KMS-11 (cell line): ENCODE measurements at regions not wholly inside any gene's neighbourhood (a gene's known extent, or its start where the extent isn't known, plus 50 kb on each side); places are given as distances from the start of the nearest gene placed in this dataset.
"Not testable (repeated sequence)": the region's sequence is repeated elsewhere in the genome, so short reads cannot be mapped to it uniquely, and the experiment has no call there.

Experiments
- H2AFZ ChIP-seq: fragments of 200-600 bp; sonication (generic); 2 replicates; pipeline ENCODE4 v1.6.1; 2016; ENCODE audit warnings: antibody characterized with exemption, mixed run types, low read depth
- H3K27ac ChIP-seq: fragments of 200-600 bp; sonication (generic); 2 replicates; pipeline ENCODE4 v1.6.1; 2016; ENCODE audit warnings: mild to moderate bottlenecking, mixed run types
- H3K27me3 ChIP-seq: fragments of 200-600 bp; sonication (generic); 2 replicates; pipeline ENCODE4 v1.6.1; 2017; ENCODE audit warnings: mild to moderate bottlenecking, low read depth, mixed run types, moderate library complexity; ENCODE audit not compliant: insufficient read depth
- H3K36me3 ChIP-seq: fragments of 200-600 bp; sonication (generic); 2 replicates; pipeline ENCODE4 v1.6.1; 2017; ENCODE audit warnings: mild to moderate bottlenecking, mixed run types; ENCODE audit not compliant: insufficient read depth
- H3K4me1 ChIP-seq: fragments of 200-600 bp; sonication (generic); 2 replicates; pipeline ENCODE4 v1.6.1; 2016; ENCODE audit warnings: mild to moderate bottlenecking, low read depth, mixed run types; ENCODE audit not compliant: poor library complexity, severe bottlenecking
- H3K4me2 ChIP-seq: fragments of 200-600 bp; sonication (generic); 2 replicates; pipeline ENCODE4 v1.7.0; 2016; ENCODE audit warnings: mild to moderate bottlenecking, mixed run types
- H3K4me3 ChIP-seq: fragments of 200-600 bp; sonication (generic); IDR thresholded peaks from 2 replicates; pipeline ENCODE4 v1.6.1; 2017; ENCODE audit warnings: low read depth, low read length, mixed read lengths; ENCODE audit not compliant: insufficient read depth
- H3K79me2 ChIP-seq: fragments of 200-600 bp; sonication (generic); 2 replicates; pipeline ENCODE4 v1.6.1; 2016; ENCODE audit warnings: low read depth, mixed run types; ENCODE audit not compliant: insufficient read depth
- H3K9ac ChIP-seq: fragments of 200-600 bp; sonication (generic); 2 replicates; pipeline ENCODE4 v1.6.1; 2016; ENCODE audit warnings: mild to moderate bottlenecking, mixed run types
- H4K20me1 ChIP-seq: fragments of 200-600 bp; sonication (generic); 2 replicates; pipeline ENCODE4 v1.6.1; 2016; ENCODE audit warnings: mild to moderate bottlenecking, mixed run types; ENCODE audit not compliant: insufficient read depth
- CTCF ChIP-seq: fragments of 200-600 bp; sonication (generic); conservative IDR thresholded peaks from 2 replicates; pipeline ENCODE4 v1.6.1; 2017; ENCODE audit warnings: low read depth, mild to moderate bottlenecking, antibody characterized with exemption, low read length, moderate library complexity, mixed read lengths

GRCh38 chr19:28539759-28540158 lies 673.2 kb downstream of the UQCRFS1 start:
- Histone ChIP-seq H3K4me2 (no peak overlapping the region), H3K79me2 (no peaks in the 10 kb centered on the region), H2AFZ (no peak overlapping the region), H3K4me3 (no peak overlapping the region), H3K36me3 (no peaks in the 10 kb centered on the region), H3K27ac (no peak overlapping the region), H4K20me1 (no peaks in the 10 kb centered on the region), H3K4me1 (peaks cover 10% of the 10 kb centered on the region), H3K27me3 (no peaks in the 10 kb centered on the region), H3K9ac (no peak overlapping the region)
- no peak for TF ChIP-seq CTCF

- not testable (repeated sequence) for H3K36me3 ChIP-seq, H3K27ac ChIP-seq, H2AFZ ChIP-seq
Observed at GRCh38 chr19:28538579-28538978, 674.4 kb downstream of the UQCRFS1 start.

GRCh38 chr19:28537896-28538295 lies 675.1 kb downstream of the UQCRFS1 start:
- Histone ChIP-seq H3K36me3 (no peaks in the 10 kb centered on the region), H3K9ac (no peak overlapping the region), H3K4me2 (no peak overlapping the region), H3K79me2 (no peaks in the 10 kb centered on the region), H3K27ac (no peak overlapping the region), H3K4me1 (peaks cover 17% of the 10 kb centered on the region), H2AFZ (no peak overlapping the region), H3K4me3 (no peak overlapping the region), H4K20me1 (no peaks in the 10 kb centered on the region), H3K27me3 (no peaks in the 10 kb centered on the region)
- no peak for TF ChIP-seq CTCF

More at GRCh38 chr19:28538579-28538978, 674.4 kb downstream of the UQCRFS1 start:
- H3K4me3 ChIP-seq, H3K4me2 ChIP-seq, H3K79me2 ChIP-seq, H3K27me3 ChIP-seq, H4K20me1 ChIP-seq, H3K9ac ChIP-seq: not testable (repeated sequence)
- peaks cover 17% of the 10 kb centered on the region for H3K4me1 ChIP-seq

- no peak overlapping the region for H2AFZ ChIP-seq
- H3K4me3 ChIP-seq, result no peak overlapping the region
- no peak overlapping the region for H3K4me2 ChIP-seq
- peaks cover 17% of the 10 kb centered on the region for H3K4me1 ChIP-seq
- no peak overlapping the region for H3K27ac ChIP-seq
- H3K36me3 ChIP-seq, result no peaks in the 10 kb centered on the region
- no peaks in the 10 kb centered on the region for H4K20me1 ChIP-seq
- TF ChIP-seq CTCF, result no peak
- no peaks in the 10 kb centered on the region for H3K27me3 ChIP-seq
- no peak overlapping the region for H3K9ac ChIP-seq
- no peaks in the 10 kb centered on the region for H3K79me2 ChIP-seq
Observed at GRCh38 chr19:28537079-28537478, 675.9 kb downstream of the UQCRFS1 start.

GRCh38 chr19:28535352-28535775 lies 677.6 kb downstream of the UQCRFS1 start:
- Histone ChIP-seq H3K4me2 (peak overlapping the region; percentile 41), H3K27ac (no peak overlapping the region), H4K20me1 (no peaks in the 10 kb centered on the region), H3K9ac (no peak overlapping the region), H3K4me3 (no peak overlapping the region), H3K4me1 (peaks cover 17% of the 10 kb centered on the region), H2AFZ (peak overlapping the region; percentile 16; the same call in 1 of the 2 replicates), H3K36me3 (no peaks in the 10 kb centered on the region), H3K27me3 (no peaks in the 10 kb centered on the region), H3K79me2 (no peaks in the 10 kb centered on the region)
- TF ChIP-seq CTCF, result no peak
